Fibroblast of peridontal ligament (primary cell): ENCODE measurements at regions not wholly inside any gene's neighbourhood (a gene's known extent, or its start where the extent isn't known, plus 50 kb on each side); places are given as distances from the start of the nearest gene placed in this dataset.

Experiments used
- DNase-seq: peaks from one replicate; pipeline ENCODE4 v3.0.0-alpha.2; 2010; ENCODE audit errors: extremely low read depth

DNA sequence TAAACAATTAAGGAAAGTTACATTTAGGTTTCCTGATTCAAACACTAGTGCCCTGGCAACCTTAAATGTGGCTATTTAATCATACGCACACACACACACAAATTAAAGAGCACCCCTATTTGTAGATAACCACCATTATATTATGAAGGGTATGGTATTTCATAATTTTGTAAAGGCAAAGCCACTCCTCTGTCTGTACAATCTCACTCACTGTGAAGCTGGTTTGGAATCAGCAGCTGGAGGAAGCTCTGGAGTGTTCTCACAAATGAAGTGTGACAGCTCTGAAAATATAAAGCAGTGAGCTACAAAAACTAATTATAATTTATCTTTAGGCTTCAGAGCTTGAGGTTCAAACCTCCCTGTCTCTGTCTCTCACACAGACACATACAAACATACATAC is 57.9 kb upstream of the KCNJ16 start:
- DNase-seq: no peak

DNA sequence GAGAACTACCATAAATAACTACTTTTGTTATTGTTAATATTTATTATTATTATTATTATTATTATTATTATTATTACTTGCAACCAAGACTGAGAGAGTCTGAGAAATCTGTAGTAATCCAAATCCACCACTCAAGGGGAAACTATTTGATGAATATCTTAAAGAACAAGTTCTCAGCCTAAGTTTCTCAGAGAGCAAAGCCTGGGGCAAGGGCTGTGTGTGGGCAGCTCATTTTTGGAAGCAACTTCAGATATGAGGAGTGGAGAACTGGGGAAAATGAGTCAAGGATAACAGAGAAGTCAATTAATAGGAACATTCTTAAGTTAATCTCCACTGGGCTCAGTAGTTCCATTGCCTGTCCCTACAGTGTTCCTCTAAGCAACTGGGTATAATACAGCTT is 57.1 kb upstream of the KCNJ16 start:
- DNase-seq: no peak

DNA sequence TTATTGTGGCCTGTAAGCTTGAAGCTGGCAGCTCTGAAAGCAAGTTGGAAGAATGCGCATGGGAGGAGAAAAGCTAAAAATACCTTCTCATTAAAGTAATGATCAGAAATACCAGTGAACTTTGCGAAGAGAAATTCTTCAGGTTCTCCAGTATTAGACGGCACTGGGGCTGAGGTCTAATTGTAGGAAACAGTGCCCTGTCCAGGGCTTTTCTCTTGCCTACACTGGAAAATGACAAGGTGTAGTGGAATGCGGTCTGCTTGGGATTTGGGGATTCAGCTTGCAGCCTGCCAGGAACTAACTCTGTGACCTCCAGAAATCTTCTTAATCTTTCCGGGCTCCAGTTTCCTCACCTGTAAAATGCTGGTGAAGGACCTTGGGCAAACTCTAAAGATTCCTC is 53.3 kb upstream of the KCNJ16 start:
- no peak for DNase-seq

GRCh38 chr17:70022175-70022574 is 52.9 kb upstream of the KCNJ16 start:
- DNase-seq: peak; percentile 23

- DNase-seq: peak; percentile 29
Observed at GRCh38 chr17:70024253-70024652, 50.8 kb upstream of the KCNJ16 start.
